ENCODE measurements at regions not wholly inside any gene's neighbourhood (a gene's known extent, or its start where the extent isn't known, plus 50 kb on each side); places are given as distances from the start of the nearest gene placed in this dataset.

- DNase-seq (ENCODE audit: insufficient read length, low spot score) (no peak), FAIRE-seq (no peak)
- TF ChIP-seq CTCF (IDR thresholded peaks at IDR 0.05; ENCODE audit: insufficient read depth, missing control alignments): no peak
Measured at GRCh38 chr13:29908416-29909080, 58.1 kb upstream of the UBL3 start.

- DNase-seq (ENCODE audit: insufficient read length, low spot score): no peak
- no peak for FAIRE-seq
- no peak for TF ChIP-seq CTCF (IDR thresholded peaks at IDR 0.05; ENCODE audit: insufficient read depth, missing control alignments)
Measured at GRCh38 chr13:29907670-29908069, 57.3 kb upstream of the UBL3 start.

- FAIRE-seq: no peak
- no peak for TF ChIP-seq CTCF (IDR thresholded peaks at IDR 0.05; ENCODE audit: insufficient read depth, missing control alignments)
- no peak for DNase-seq (ENCODE audit: insufficient read length, low spot score)
Measured at GRCh38 chr13:29906432-29907011, 56.1 kb upstream of the UBL3 start.

- no peak for TF ChIP-seq CTCF (IDR thresholded peaks at IDR 0.05; ENCODE audit: insufficient read depth, missing control alignments)
- DNase-seq (ENCODE audit: insufficient read length, low spot score) (no peak), FAIRE-seq (no peak)
Measured at GRCh38 chr13:29905845-29906244, 55.4 kb upstream of the UBL3 start.

GRCh38 chr13:29903996-29904395 is 53.6 kb upstream of the UBL3 start:
- no peak for TF ChIP-seq CTCF (IDR thresholded peaks at IDR 0.05; ENCODE audit: insufficient read depth, missing control alignments)

GRCh38 chr13:29903543-29903942 is 53.1 kb upstream of the UBL3 start:
- no peak for TF ChIP-seq CTCF (IDR thresholded peaks at IDR 0.05; ENCODE audit: insufficient read depth, missing control alignments)
- no peak for FAIRE-seq
- no peak for DNase-seq (ENCODE audit: insufficient read length, low spot score)

More at GRCh38 chr13:29903996-29904395, 53.6 kb upstream of the UBL3 start:
- FAIRE-seq: no peak
- DNase-seq (ENCODE audit: insufficient read length, low spot score): no peak

GRCh38 chr13:29902632-29903305 is 52.4 kb upstream of the UBL3 start:
- TF ChIP-seq CTCF (IDR thresholded peaks at IDR 0.05; ENCODE audit: insufficient read depth, missing control alignments): no peak
- DNase-seq (ENCODE audit: insufficient read length, low spot score) (no peak), FAIRE-seq (no peak)

Data from D721Med (cell line).